ENCODE measurements at regions not wholly inside any gene's neighbourhood (a gene's known extent, or its start where the extent isn't known, plus 50 kb on each side); places are given as distances from the start of the nearest gene placed in this dataset.
"Not testable (repeated sequence)": the region's sequence is repeated elsewhere in the genome, so short reads cannot be mapped to it uniquely, and the experiment has no call there.

DNA sequence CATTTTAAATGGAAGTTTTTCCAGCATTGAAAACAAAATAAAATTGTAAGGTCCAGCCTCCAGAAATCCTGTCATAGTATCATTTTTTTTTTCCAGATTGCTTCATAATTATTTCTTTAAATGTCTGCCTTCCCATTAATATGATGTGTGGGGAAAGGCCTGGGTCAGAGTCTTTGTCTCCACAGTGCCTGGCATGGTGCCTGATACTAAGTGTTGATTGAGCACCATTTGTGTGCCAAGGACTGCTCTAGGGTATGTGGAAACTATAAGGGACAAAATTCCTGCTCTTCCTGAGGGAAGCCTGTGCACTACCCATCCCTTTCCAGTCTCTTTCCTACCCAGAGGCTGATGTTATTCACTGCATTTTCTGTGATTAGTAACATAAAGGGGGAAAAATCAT lies 53.1 kb upstream of the BEND4 start:
- DNase-seq (ENCODE audit: low spot score in 2 of 2) (no peak), FAIRE-seq (no peak)

DNA sequence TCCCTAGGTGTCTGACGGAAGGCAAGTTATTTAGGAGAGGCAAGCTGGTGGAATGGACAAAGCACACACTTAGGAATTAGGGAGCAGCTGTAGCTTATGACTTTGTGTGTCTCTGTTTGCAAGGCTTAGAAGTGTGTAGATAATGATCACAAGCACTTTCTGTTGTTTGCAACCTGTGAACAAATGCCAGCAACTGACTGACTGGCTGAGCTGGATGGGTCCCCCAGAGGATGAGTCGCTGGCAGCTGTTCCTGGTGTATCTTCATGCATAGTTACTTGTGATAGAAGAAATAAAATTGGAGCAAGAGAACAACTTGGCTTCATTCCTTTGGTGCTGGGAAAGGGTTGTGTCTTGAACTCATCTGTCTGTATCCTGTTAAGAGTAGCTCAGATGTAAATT lies 64.2 kb upstream of the BEND4 start:
- DNase-seq (ENCODE audit: low spot score in 2 of 2) (no peak), FAIRE-seq (no peak)

- DNase-seq (ENCODE audit: low spot score in 2 of 2): no peak
- no peak for FAIRE-seq
Measured at GRCh38 chr4:42225286-42225685, 72.8 kb upstream of the BEND4 start.

- FAIRE-seq (no peak), DNase-seq (ENCODE audit: low spot score in 2 of 2) (no peak)
Measured at GRCh38 chr4:42234817-42235216, 82.4 kb upstream of the BEND4 start.

DNA sequence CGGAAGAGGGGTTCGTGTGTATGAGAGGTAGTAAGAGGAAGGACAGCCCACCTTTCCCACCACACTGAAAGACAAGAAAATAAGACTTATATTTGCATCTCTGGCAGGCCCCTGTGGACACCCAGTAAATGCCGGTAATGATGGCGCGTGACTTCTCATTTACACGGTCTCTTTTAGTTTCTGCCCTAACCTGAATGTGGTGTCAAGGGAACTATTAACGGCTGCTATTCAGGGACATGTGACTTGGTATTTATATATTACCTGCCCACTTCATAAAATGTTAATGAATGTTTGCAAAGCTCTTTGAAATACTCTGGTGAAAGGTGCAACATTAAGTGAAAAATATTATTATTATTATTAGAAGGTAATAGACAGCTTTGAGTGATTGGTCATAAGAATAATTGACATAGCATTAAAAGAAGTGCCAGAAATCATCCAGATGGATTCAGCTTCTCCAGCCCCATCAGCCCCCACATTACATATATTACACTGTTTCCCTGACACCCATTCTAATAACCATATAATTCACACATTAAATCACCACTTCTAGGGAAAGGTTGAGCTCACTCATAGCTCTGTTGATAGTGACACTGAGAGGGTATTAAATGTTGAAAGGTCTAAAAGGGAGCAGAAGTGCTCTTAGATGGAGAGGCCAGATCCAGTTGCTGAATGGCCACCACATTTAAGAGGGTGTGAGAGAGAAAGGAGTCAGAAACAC lies 83.0 kb upstream of the BEND4 start:
- FAIRE-seq (no peak), DNase-seq (ENCODE audit: low spot score in 2 of 2) (no peak)

- FAIRE-seq (no peak), DNase-seq (ENCODE audit: low spot score in 2 of 2) (no peak)
Measured at GRCh38 chr4:42237010-42237409, 84.6 kb upstream of the BEND4 start.

DNA sequence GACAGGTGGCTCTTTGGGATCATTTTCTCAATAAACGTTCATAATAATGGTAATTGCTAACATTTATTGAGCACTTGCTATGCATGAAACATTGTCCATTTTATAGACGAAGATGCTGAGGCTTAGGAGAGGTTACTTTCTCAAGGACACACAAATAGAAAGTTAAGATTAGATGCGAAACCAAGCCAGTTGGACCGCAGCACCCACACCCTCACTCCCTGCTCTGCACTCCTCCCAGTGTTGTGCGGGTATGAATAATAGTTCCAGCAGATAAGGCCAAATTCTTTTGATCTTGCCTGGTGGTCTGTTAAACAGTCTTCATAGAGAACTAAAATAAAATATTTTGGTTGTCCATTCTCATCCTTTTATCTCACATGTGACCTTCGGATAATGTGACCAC lies 85.0 kb upstream of the BEND4 start:
- no peak for FAIRE-seq

DNA sequence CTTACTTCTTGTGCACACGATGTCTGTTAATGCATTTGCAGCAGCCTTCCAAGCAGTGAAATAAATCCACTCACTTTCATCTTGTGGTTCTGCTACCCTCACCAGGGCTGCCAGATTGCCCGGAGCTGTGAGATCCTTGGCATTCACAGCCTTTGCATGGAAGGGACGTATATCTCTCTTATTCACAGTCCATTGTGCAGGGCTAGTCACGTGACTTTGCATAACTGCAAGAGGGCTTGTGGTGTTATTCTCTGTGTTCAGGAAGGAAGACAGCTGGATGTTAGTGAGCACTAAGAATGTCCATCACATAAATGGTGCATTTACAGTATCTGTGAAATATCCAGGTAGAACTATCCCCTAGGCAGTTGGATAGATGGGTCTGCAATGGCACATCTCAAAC lies 96.5 kb upstream of the BEND4 start:
- DNase-seq (ENCODE audit: low spot score in 2 of 2) (no peak), FAIRE-seq (no peak)

More for the DNA sequence above, 85.0 kb upstream of the BEND4 start:
- DNase-seq (ENCODE audit: low spot score in 2 of 2): no peak

DNA sequence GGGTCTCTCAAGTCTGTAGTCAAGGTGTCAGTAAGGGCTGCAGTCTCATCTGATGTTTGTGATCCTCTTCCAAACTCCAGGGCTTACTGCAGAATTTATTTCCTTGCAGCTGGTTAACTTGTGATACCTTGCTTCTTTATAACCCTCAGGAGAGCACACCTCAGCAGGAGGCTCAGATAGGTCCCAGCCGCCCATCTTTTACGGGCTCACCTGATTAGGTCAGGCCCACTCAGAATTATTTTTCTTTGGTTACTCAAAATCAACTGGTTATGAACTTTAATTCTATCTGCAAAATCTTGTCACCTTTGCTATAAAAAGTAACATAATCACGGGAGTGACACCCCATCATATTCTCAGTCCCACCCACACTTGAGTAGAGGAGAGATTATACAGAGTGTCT lies 99.9 kb upstream of the BEND4 start:
- FAIRE-seq (no peak), DNase-seq (ENCODE audit: low spot score in 2 of 2) (no peak)

DNA sequence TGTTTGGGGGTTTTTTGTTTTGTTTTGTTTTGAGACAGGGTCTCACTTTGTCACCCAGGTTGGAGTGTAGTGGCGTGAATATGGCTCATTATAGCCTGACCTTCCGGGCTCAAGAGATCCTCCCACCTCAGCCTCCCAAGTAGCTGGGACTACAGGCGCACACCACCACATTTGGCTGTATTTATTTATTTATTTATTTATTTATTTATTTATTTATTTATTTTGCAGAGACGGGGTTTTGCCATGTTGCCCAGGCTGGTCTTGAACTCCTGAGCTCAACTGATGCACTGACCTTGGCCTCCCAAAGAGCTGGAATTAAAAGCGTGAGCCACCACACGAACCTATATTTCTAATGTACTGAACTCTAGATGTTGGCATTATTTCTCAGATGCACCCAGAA lies 105.2 kb upstream of the BEND4 start:
- FAIRE-seq; DNase-seq (ENCODE audit: low spot score in 2 of 2): not testable (repeated sequence)

DNA sequence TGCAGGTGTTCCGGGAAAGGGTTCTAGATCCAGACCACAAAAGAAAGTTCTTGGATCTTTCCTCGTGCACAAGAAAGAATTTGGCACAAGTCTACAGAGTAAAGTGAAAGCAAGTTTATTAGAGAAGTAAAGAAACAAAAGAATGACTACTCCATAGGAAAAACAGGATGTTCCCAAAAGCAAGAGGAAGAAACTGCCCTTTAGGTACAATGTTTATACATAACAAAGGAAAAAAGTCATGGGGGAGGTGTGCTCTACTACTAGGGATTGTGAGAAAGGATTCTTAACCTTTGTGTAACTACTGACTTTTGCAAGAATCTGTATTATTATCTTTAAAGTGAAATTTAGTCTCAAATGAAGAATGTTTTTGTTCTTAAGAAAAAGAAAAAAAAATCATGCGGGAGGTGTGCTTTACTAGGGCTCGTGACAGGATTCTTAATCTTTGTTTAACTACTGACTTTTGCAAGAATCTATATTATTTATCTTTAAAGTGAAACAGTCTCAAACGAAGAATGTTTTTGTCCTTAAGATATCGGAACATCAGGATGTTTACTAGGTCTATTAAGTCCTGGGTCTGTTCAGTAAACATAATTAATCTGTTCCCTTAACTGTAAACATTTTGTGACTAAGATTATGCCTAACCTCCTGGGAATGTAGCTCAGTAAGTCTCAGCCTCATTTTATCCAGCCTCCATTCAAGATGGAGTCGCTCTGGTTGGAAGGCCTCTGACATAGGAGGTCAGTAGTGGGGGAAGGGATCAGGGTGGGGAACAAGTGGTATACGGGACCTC lies 110.4 kb upstream of the BEND4 start:
- DNase-seq (ENCODE audit: low spot score in 2 of 2) (no peak), FAIRE-seq (no peak)

GRCh38 chr4:42265782-42266602 lies 113.5 kb upstream of the BEND4 start:
- FAIRE-seq (no peak), DNase-seq (ENCODE audit: low spot score in 2 of 2) (no peak)

DNA sequence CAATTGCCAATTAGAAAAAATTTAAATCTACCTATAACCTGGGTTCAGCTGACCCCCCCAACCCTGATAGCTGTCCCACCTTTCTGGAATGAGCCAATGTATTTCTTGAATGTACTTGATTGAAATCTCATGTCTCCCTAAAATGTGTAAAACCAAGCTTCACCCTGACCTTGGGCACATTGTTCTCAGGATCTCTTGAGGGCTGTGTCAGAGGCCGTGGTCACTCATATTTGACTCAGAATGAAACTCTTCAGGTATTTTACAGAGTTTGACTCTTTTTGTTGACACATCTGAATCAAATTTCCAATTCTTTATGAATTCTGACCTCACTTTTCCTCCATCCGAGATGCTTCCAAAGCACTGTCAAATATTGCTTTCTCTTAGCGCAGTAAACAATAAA lies 115.3 kb upstream of the BEND4 start:
- no peak for DNase-seq (ENCODE audit: low spot score in 2 of 2)
- FAIRE-seq: no peak

DNA sequence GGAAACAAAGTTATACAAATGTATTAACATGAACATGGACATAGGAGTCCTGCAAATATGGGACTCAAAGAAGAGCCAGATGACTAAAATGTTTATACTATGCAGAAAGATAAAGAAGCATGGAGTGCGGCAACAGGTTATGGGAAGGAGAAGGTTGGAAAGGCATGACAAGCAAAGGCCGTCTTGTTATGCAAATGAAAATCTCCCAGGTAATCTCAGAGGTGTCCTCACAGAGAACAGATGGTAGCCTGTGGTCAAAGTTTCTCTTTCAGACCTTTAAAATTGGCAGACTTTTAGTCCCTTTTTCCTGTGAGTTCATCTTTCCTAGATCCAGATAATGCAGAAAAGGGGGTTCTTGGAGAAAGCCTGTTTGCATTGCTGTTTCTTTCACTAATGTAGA lies 116.4 kb upstream of the BEND4 start:
- no peak for FAIRE-seq
- DNase-seq (ENCODE audit: low spot score in 2 of 2): no peak

GRCh38 chr4:42271096-42271495 lies 118.6 kb upstream of the BEND4 start:
- FAIRE-seq (no peak), DNase-seq (ENCODE audit: low spot score in 2 of 2) (no peak)

DNA sequence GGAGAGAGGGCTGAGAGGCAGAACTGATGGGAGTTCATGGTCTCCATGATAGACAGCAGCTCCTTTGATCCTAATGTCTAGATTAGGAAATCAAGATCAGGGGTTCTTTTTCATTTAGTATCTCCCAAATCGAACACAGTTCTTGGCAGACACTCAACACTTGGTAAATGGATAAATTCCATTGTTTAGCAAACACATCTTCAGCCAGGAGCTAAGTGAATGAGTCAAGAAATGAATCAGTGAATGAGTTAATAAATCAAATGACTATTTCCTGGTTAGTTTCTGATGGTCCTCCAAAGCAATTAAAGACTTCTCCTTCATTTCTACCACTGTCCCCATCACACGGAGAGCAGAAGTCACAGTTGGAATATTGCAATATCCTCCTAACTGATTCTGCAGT lies 120.0 kb upstream of the SHISA3 start:
- DNase-seq (ENCODE audit: low spot score in 2 of 2): no peak
- no peak for FAIRE-seq

DNA sequence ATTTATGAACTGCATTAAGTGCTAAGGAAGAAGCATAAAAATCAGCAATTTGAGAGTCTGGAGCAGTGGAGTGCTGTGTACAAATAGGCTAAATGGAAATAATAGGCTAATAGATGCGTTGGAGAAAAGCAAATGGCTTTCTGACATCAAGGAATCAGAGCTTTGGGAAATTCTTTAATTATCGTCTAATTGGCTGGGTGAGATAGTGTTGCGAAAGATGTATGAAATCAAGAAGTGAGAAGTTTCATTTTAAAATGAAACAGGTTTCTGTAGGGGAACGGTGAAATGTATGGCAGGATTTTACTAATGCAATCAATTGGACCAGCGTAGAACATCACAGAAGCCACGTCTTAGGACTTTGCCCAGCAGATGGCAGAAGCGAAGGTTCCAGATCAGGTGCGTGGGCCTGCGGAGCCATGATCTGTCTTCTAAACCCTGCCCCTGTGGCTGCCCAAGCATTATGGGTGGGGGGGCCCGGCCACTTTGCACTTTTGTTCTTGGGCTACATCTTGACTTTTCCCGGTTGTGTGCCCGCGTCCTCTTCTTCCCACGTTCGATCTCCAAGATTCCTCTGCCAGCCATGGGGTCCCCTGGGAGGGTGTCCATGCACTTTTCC lies 118.5 kb upstream of the SHISA3 start:
- no peak for FAIRE-seq
- DNase-seq (ENCODE audit: low spot score in 2 of 2): no peak

DNA sequence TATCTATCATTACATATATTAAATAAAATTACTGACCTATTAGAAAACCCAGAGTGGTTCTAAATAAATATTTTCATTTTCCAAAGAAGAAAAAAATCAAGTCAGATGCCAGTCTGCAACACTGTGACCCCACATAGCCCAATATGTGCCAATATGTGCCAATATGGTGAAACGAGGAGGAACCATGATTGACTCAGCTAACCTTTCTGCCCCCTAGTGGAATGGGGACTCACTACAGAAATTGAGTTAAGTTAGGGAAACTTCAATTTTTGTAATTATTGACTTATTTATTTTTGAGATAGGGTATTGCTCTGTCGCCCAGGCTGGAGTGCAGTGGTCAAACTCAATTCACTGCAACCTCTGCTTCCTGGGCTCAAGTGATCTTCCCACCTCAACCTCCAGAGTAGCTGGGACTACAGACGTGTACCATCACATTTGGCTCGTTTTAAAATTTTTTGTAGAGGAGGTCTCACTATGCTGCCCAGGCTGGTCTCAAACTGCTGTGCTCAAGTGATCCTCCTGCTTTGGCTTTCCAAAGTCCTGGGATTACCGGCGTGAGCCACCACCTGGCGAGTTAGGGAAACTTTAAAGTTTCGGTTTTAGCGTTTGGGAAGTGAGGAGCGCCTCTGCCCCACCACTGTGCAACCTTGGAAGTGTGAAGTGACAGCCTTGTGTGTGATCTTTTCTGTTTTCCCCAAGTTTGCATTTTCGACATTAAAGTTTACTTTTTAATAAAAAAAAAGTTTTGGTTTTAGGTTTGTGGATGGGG lies 116.8 kb upstream of the SHISA3 start:
- no peak for DNase-seq (ENCODE audit: low spot score in 2 of 2)
- no peak for FAIRE-seq

GRCh38 chr4:42281324-42282020 lies 115.8 kb upstream of the SHISA3 start:
- DNase-seq (ENCODE audit: low spot score in 2 of 2): no peak
- FAIRE-seq: no peak
